Right lobe of liver (tissue), 4 donors: ENCODE measurements at regions not wholly inside any gene's neighbourhood (a gene's known extent, or its start where the extent isn't known, plus 50 kb on each side); places are given as distances from the start of the nearest gene placed in this dataset.
"Not testable (repeated sequence)": the region's sequence is repeated elsewhere in the genome, so short reads cannot be mapped to it uniquely, and the experiment has no call there.

Experiments
- POLR2A ChIP-seq: fragments of 450-650 bp; IDR thresholded peaks from one replicate; pipeline ENCODE4 v1.6.1; 2017; ENCODE audit warnings: antibody characterized with exemption, mild to moderate bottlenecking
- TF ChIP-seq, protein P1 (sequence below), 4 donors: fragments of 200-600 bp in 3 of 4; fragments of 450-650 bp in 1 of 4; IDR thresholded peaks; one replicate each; pipeline versions ENCODE4 v1.5.1 to v1.8.0; 2016 to 2022; ENCODE audit warnings: antibody characterized with exemption in 4 of 4, mild to moderate bottlenecking in 2 of 4
- donor health status: DM: no; HTN: no; CAD: no.
- donor health status: DM: no; HTN: no; CAD: no.
- donor health status: DM: no; HTN: yes; CAD: no.

DNA sequence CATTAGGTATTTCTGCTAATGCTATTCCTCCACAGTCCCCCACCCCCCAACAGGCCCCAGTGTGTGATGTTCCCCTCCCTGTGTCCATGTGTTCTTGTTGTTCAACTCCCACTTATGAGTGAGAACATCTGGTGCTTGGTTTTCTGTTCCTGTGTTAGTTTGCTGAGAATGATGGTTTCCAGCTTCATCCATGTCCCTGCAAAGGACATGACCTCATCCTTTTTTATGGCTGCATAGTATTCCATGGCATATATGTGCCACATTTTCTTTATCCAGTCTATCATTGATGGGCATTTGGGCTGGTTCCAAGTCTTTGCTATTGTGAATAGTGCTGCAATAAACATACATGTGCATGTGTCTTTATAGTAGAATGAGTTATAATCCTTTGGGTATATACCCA, 86.8 kb downstream of the RIN2 start:
- TF ChIP-seq POLR2A: not testable (repeated sequence)
- TF ChIP-seq, protein P1, sequence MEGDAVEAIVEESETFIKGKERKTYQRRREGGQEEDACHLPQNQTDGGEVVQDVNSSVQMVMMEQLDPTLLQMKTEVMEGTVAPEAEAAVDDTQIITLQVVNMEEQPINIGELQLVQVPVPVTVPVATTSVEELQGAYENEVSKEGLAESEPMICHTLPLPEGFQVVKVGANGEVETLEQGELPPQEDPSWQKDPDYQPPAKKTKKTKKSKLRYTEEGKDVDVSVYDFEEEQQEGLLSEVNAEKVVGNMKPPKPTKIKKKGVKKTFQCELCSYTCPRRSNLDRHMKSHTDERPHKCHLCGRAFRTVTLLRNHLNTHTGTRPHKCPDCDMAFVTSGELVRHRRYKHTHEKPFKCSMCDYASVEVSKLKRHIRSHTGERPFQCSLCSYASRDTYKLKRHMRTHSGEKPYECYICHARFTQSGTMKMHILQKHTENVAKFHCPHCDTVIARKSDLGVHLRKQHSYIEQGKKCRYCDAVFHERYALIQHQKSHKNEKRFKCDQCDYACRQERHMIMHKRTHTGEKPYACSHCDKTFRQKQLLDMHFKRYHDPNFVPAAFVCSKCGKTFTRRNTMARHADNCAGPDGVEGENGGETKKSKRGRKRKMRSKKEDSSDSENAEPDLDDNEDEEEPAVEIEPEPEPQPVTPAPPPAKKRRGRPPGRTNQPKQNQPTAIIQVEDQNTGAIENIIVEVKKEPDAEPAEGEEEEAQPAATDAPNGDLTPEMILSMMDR (IDR thresholded peaks at IDR 0.05): not testable (repeated sequence)
